RCC 7860 (cell line): ENCODE measurements at regions not wholly inside any gene's neighbourhood (a gene's known extent, or its start where the extent isn't known, plus 50 kb on each side); places are given as distances from the start of the nearest gene placed in this dataset.

Experiments used
- DNase-seq: peaks from one replicate; pipeline ENCODE4 v3.0.0-alpha.2; 2015; ENCODE audit warnings: low spot score
- FAIRE-seq: peaks from 2 replicates; lab custom pipeline; 2012; peaks lifted over from hg19 to GRCh38; lab: Jason Lieb, UNC

- FAIRE-seq (no peak), DNase-seq (no peak)
Measured at GRCh38 chr21:28669971-28670653, 322.6 kb downstream of the LTN1 start.

DNA sequence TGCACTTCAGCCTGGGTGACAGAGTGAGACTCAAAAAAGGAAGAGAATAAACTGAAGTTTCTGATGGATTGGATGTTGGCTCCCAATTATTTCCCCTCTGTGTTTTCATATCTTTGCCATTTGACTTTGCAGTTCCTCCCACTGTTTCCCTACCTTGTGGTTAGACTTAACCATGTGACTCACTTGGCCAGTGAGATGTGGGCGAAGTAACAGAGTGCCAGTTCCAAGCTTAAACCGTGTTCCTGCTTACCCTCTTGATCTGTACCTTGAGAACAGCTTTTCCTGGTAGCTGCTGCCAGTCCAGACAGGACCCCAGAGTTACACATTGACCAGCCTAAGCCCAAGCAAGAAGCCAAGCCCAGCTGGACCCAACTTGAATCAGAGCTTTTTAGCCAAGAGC is 323.4 kb downstream of the LTN1 start:
- FAIRE-seq (no peak), DNase-seq (no peak)

- no peak for FAIRE-seq
Measured at GRCh38 chr21:28663754-28664153, 328.9 kb downstream of the LTN1 start.

DNA sequence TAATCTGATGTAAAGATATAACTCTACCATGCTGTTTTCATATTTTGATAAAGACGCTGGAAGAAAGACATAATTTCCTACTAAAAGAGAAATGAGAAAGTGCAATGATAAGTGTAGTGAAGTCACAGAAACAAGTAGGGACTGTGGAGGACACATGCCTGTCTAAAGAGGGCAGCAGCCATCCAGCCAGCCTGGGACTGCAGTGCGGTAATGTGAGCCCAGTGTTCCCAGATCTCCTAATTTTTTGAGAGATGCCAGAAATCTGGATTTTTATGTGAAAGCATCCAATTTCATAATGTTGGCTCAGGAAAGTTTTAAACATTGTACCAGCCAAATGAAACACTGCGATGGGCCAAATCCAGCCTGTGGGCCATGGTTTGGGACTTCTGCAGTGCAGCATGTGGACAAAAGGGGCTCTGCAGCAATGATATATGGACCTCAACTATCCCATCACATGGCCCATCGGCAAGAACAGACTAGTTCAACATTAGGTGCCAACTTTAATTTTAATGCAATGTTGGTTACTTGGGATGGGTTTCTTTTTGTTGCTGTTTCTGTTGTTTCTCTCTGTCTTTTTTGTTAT is 329.5 kb downstream of the LTN1 start:
- FAIRE-seq, result no peak
- no peak for DNase-seq

More at GRCh38 chr21:28663754-28664153, 328.9 kb downstream of the LTN1 start:
- DNase-seq, result no peak

GRCh38 chr21:28657566-28657965 is 335.1 kb downstream of the LTN1 start:
- DNase-seq, result no peak
- FAIRE-seq, result no peak

DNA sequence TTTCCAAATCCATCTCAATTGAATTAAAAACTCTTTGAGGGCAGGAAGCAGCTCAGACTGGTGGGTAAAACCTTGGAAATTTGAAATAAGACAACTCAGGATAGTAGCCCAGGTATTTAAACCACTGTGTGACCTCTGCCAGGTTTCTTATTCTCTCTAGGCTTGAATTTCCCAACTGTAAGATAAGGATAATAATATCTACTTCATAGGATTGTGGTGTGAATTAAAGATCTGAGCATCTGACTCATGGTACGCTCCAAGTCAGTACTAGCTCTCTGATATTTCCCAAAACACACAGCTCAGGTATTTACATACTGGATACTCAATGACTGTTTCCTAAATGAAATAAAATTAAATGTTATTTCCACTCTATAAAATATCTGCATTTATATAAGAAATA is 337.2 kb downstream of the LTN1 start:
- FAIRE-seq (no peak), DNase-seq (no peak)

GRCh38 chr21:28654406-28654805 is 338.3 kb downstream of the LTN1 start:
- DNase-seq (no peak), FAIRE-seq (no peak)

GRCh38 chr21:28644762-28645161 is 347.9 kb downstream of the LTN1 start:
- DNase-seq (no peak), FAIRE-seq (no peak)

- DNase-seq (no peak), FAIRE-seq (no peak)
Measured at GRCh38 chr21:28642891-28643290, 349.8 kb downstream of the LTN1 start.

DNA sequence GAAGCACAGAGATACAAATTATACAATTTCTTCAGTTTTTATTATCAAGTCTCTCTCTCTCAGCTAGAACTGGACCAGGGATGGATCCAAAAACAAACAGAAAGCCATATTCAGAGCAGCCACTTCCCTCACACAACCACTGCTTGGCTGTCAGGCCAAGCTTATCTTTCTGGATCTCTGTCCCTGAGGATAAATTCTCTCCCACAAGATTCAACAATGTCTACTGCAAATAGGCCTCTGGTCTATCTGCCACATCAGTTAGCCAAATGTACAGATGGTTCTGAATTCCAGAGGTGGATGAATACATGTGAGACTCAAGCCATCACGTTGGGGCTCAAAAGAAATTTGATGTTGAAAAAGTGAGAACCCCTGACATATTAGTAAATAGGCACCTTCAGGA is 350.9 kb downstream of the LTN1 start:
- DNase-seq (no peak), FAIRE-seq (no peak)

DNA sequence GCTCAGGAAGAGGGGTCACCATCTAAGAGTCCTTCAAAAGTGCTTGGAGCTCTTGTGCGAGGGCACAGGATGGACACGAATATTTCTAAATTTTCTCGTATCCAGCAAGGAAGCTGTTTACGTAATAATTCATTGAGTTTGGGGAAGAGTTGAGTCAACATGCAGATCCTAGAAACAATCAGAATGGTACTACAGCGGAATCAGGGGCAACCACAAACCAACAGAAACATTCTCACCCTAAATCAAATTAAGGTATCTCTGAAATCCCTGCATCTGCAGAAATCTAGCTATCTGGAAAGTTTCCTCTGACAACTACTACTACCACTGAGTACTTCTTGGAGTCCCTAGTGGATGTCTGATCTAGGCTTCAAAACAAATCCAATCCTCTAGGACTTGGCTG is 352.4 kb downstream of the LTN1 start:
- FAIRE-seq (no peak), DNase-seq (no peak)

DNA sequence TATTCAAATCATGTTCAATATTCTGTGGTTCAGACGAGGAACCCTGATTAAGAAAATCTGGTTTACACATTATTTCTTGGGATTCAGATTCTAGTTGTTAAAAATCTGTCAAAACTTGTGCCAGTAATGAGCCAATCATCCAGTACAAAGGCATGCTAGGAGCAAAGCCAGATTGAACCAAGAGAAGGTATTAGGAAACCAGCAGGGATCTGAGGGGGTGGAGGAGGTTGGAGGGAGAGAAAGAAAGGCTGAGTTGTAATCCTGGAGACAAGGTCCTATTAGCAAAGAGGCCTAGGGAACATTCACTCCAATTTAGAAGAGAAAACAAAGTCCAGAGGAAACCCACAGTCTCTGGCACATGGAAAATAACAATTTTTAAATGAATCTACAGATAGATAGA is 352.9 kb downstream of the LTN1 start:
- DNase-seq (no peak), FAIRE-seq (no peak)

DNA sequence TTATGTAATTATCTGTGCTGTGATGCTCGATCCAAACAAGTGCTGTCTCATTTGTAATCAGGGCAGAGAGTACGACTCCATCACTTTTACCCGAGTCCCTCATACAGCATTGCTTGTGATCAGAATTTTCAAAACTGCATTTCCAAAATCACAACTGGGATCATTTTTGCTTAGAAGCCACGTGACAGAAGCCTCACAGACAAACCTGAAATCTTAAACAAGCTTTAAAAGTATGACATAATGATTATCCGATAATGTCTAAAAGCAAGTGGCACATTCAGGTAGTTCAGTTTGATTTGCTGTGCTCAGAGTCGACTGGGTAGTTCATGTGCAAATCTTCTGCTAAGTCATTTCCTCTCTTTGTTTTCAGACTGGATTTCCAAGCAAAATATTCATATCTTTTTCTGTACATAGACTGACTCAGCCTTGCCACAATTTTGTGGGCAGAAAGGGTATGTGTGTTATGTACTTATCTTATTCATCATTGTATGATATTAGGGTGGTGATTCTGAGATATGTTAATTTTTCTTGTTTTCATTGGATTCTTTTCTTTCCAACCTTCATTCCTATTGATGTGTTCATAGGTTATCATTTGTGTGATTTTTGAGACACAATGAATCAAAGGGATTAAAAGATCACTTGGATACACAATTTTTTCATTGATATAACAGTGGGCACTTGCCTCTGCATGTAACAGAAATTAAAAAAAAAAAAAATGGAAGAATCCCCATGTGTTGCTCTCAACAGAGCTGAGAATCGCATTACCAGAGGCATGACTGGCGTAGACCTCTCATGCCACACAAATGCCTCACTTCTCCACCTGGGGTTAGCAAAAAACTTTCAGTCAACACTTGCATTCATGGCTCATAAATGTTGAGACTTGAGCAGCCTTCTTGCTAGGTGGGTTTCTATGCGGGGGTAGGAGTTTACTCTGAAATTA is 355.7 kb downstream of the LTN1 start:
- FAIRE-seq (peak; percentile 34), DNase-seq (peak; percentile 84)

- no peak for DNase-seq
- FAIRE-seq, result no peak
Measured at GRCh38 chr21:28635541-28635940, 357.1 kb downstream of the LTN1 start.

- DNase-seq (no peak), FAIRE-seq (no peak)
Measured at GRCh38 chr21:28633839-28634555, 358.7 kb downstream of the LTN1 start.

GRCh38 chr21:28632755-28633408 is 359.8 kb downstream of the LTN1 start:
- DNase-seq (peak; percentile 44), FAIRE-seq (no peak)

- FAIRE-seq (no peak), DNase-seq (no peak)
Measured at GRCh38 chr21:28627691-28628090, 365.0 kb downstream of the LTN1 start.

GRCh38 chr21:28627261-28627660 is 365.4 kb downstream of the LTN1 start:
- DNase-seq, result no peak
- FAIRE-seq, result no peak

- DNase-seq (no peak), FAIRE-seq (no peak)
Measured at GRCh38 chr21:28624626-28625025, 368.1 kb downstream of the LTN1 start.

GRCh38 chr21:28617300-28617699 is 375.4 kb downstream of the LTN1 start:
- DNase-seq (no peak), FAIRE-seq (no peak)

GRCh38 chr21:28615276-28615675 is 377.4 kb downstream of the LTN1 start:
- FAIRE-seq, result peak; percentile 43
- DNase-seq, result peak; percentile 52
